OCI-LY3 (cell line): ENCODE measurements at regions not wholly inside any gene's neighbourhood (a gene's known extent, or its start where the extent isn't known, plus 50 kb on each side); places are given as distances from the start of the nearest gene placed in this dataset.
"Not testable (repeated sequence)": the region's sequence is repeated elsewhere in the genome, so short reads cannot be mapped to it uniquely, and the experiment has no call there.

Experiments
- H2AFZ ChIP-seq: fragments of 200-600, 300-600 bp; shearing (Covaris generic); 2 replicates; pipeline ENCODE4 v1.6.0; 2014; ENCODE audit warnings: antibody characterized with exemption, low read depth, low read length
- H3K27ac ChIP-seq: fragments of 200-600, 300-600 bp; sonication (generic); 2 replicates; pipeline ENCODE4 v1.5.1; 2014; ENCODE audit warnings: mild to moderate bottlenecking, low read length, moderate library complexity, mixed read lengths
- H3K27me3 ChIP-seq: fragments of 200-600, 300-600 bp; sonication (generic); 2 replicates; pipeline ENCODE4 v1.6.1; 2014; ENCODE audit warnings: low read depth, low read length, mixed read lengths
- H3K36me3 ChIP-seq: fragments of 200-600, 300-600 bp; sonication (generic); replicated peaks from 2 replicates; pipeline ENCODE3; 2014; ENCODE audit warnings: low read depth, low read length, mixed read lengths
- H3K4me1 ChIP-seq: fragments of 300-600, 200-600 bp; sonication (generic); 2 replicates; pipeline ENCODE4 v1.6.1; 2014; ENCODE audit warnings: low read length, mixed read lengths
- H3K4me2 ChIP-seq: fragments of 200-600, 300-600 bp; sonication (generic); 2 replicates; pipeline ENCODE4 v1.6.1; 2014; ENCODE audit warnings: low read length, mixed read lengths
- H3K4me3 ChIP-seq: fragments of 300-600, 200-600 bp; sonication (generic); 2 replicates; pipeline ENCODE4 v1.5.1; 2014; ENCODE audit warnings: antibody characterized with exemption, mild to moderate bottlenecking, low read length, moderate library complexity
- H3K79me2 ChIP-seq: fragments of 300-600, 200-600 bp; shearing (Covaris generic); 2 replicates; pipeline ENCODE4 v1.6.1; 2014; ENCODE audit warnings: mild to moderate bottlenecking, low read length, mixed read lengths
- H3K9ac ChIP-seq: fragments of 300-600, 200-600 bp; shearing (Covaris generic); 2 replicates; pipeline ENCODE4 v1.6.0; 2014; ENCODE audit warnings: mild to moderate bottlenecking, low read length, moderate library complexity
- H3K9me3 ChIP-seq: fragments of 200-600, 300-600 bp; shearing (Covaris generic); 2 replicates; pipeline ENCODE4 v1.6.1; 2014; ENCODE audit warnings: low read length, mixed read lengths; ENCODE audit not compliant: insufficient read depth
- H4K20me1 ChIP-seq: fragments of 200-600, 300-600 bp; sonication (generic); 2 replicates; pipeline ENCODE4 v1.6.1; 2016; ENCODE audit warnings: low read length, mixed read lengths; ENCODE audit not compliant: insufficient read depth
- CTCF ChIP-seq: fragments of 200-600, 300-600 bp; sonication (generic); IDR thresholded peaks from 2 replicates; pipeline ENCODE4 v1.5.1; 2014; ENCODE audit warnings: antibody characterized with exemption, low read length, low read depth
- EZH2phosphoT487 ChIP-seq: fragments of 200-600 bp; shearing (Covaris generic); IDR thresholded peaks from 2 replicates; pipeline ENCODE4 v1.6.1; 2018; ENCODE audit warnings: antibody characterized with exemption, mixed run types, low read depth

- TF ChIP-seq EZH2phosphoT487 (no peak), CTCF (no peak)
- H3K79me2 ChIP-seq = no peaks in the 10 kb centered on the region
- no peak overlapping the region for H3K4me2 ChIP-seq
- no peaks in the 10 kb centered on the region for H3K36me3 ChIP-seq
- no peaks in the 10 kb centered on the region for H3K27me3 ChIP-seq
- H2AFZ ChIP-seq = no peak overlapping the region
- no peak overlapping the region for H3K4me3 ChIP-seq
- no peak overlapping the region for H3K27ac ChIP-seq
- no peak overlapping the region for H3K9ac ChIP-seq
- H3K9me3 ChIP-seq = no peaks in the 10 kb centered on the region
- H4K20me1 ChIP-seq = no peaks in the 10 kb centered on the region
- no peaks in the 10 kb centered on the region for H3K4me1 ChIP-seq
Observed at GRCh38 chr10:3635697-3636096, 149.3 kb downstream of the KLF6 start.

DNA sequence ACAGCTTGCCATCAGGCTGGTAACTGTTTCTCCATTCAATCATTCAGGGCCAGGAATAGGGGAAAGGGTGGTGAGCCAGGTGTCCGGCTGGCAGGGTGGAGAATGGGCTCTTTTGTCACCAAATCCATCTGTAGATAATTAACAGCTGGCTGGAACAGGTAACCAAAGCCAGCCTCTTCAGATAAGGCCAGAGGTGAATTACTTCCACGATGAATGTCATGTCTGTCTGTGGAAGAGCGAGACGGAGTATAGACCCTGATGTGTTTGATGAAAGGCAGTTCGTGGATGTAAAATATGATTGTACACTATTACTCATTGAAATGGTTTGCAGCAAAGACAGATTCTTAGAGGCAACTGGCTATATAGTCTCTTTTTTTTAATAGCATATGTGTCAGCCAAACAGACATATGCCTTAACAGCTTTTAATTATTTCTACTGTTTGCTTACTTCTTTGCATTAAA is 149.8 kb downstream of the KLF6 start:
- H2AFZ ChIP-seq = no peak overlapping the region
- no peaks in the 10 kb centered on the region for H3K9me3 ChIP-seq
- H3K79me2 ChIP-seq = no peaks in the 10 kb centered on the region
- H3K9ac ChIP-seq = no peak overlapping the region
- H3K36me3 ChIP-seq = no peaks in the 10 kb centered on the region
- no peaks in the 10 kb centered on the region for H3K27me3 ChIP-seq
- H3K4me1 ChIP-seq = no peaks in the 10 kb centered on the region
- no peaks in the 10 kb centered on the region for H4K20me1 ChIP-seq
- TF ChIP-seq EZH2phosphoT487 = no peak
- TF ChIP-seq CTCF = no peak
- no peak overlapping the region for H3K27ac ChIP-seq
- H3K4me2 ChIP-seq = no peak overlapping the region
- H3K4me3 ChIP-seq = no peak overlapping the region

- not testable (repeated sequence) for H3K4me2 ChIP-seq, H3K9me3 ChIP-seq
Observed at GRCh38 chr10:3634646-3635045, 150.4 kb downstream of the KLF6 start.

GRCh38 chr10:3631701-3632330 is 153.2 kb downstream of the KLF6 start:
- Histone ChIP-seq H3K4me2 (no peak overlapping the region), H3K9ac (no peak overlapping the region), H3K79me2 (no peaks in the 10 kb centered on the region), H3K36me3 (no peaks in the 10 kb centered on the region), H3K4me3 (no peak overlapping the region), H4K20me1 (no peaks in the 10 kb centered on the region), H3K4me1 (no peaks in the 10 kb centered on the region), H3K27ac (no peak overlapping the region), H2AFZ (no peak overlapping the region), H3K9me3 (no peaks in the 10 kb centered on the region), H3K27me3 (no peaks in the 10 kb centered on the region)
- no peak for TF ChIP-seq EZH2phosphoT487

More at GRCh38 chr10:3634646-3635045, 150.4 kb downstream of the KLF6 start:
- H3K36me3 ChIP-seq, H3K4me3 ChIP-seq, H3K4me1 ChIP-seq, H3K27me3 ChIP-seq, H3K27ac ChIP-seq, H2AFZ ChIP-seq, H3K79me2 ChIP-seq, H3K9ac ChIP-seq, H4K20me1 ChIP-seq: not testable (repeated sequence)

GRCh38 chr10:3631291-3631690 is 153.7 kb downstream of the KLF6 start:
- no peak overlapping the region for H3K27ac ChIP-seq
- no peak overlapping the region for H3K4me2 ChIP-seq
- TF ChIP-seq EZH2phosphoT487 = no peak
- no peaks in the 10 kb centered on the region for H3K9me3 ChIP-seq
- H3K4me3 ChIP-seq = no peak overlapping the region
- no peak overlapping the region for H2AFZ ChIP-seq
- peaks cover 3% of the 10 kb centered on the region for H3K4me1 ChIP-seq
- no peaks in the 10 kb centered on the region for H3K27me3 ChIP-seq
- H3K9ac ChIP-seq = no peak overlapping the region
- no peaks in the 10 kb centered on the region for H4K20me1 ChIP-seq
- H3K36me3 ChIP-seq = no peaks in the 10 kb centered on the region
- H3K79me2 ChIP-seq = no peaks in the 10 kb centered on the region
